Hepatocyte (in vitro differentiated cells): ENCODE measurements at regions not wholly inside any gene's neighbourhood (a gene's known extent, or its start where the extent isn't known, plus 50 kb on each side); places are given as distances from the start of the nearest gene placed in this dataset.

Experiments used
- DNase-seq: peaks from one replicate; pipeline ENCODE4 v3.0.0-alpha.2; 2016; ENCODE audit warnings: low spot score
- H2AFZ ChIP-seq: fragments of 200-600 bp; sonication (generic); 2 replicates; pipeline ENCODE4 v1.6.0; 2016; ENCODE audit warnings: antibody characterized with exemption, mild to moderate bottlenecking
- H3K27ac ChIP-seq: fragments of 200-600 bp; sonication (generic); 2 replicates; pipeline ENCODE4 v1.5.1; 2016; ENCODE audit warnings: mild to moderate bottlenecking
- H3K27me3 ChIP-seq: fragments of 200-600 bp; sonication (generic); 2 replicates; pipeline ENCODE4 v1.6.1; 2016
- H3K36me3 ChIP-seq: fragments of 200-600 bp; sonication (generic); replicated peaks from 2 replicates; pipeline ENCODE4 v1.5.1; 2016; ENCODE audit warnings: low read depth; ENCODE audit not compliant: insufficient read depth
- H3K4me1 ChIP-seq: fragments of 200-600 bp; sonication (generic); 2 replicates; pipeline ENCODE4 v1.5.1; 2016; ENCODE audit warnings: mild to moderate bottlenecking, moderate library complexity; ENCODE audit not compliant: insufficient read depth
- H3K4me2 ChIP-seq: fragments of 200-600 bp; sonication (generic); 2 replicates; pipeline ENCODE4 v1.6.0; 2016
- H3K4me3 ChIP-seq: fragments of 200-600 bp; sonication (generic); 2 replicates; pipeline ENCODE4 v1.5.1; 2016; ENCODE audit warnings: mild to moderate bottlenecking
- H3K79me2 ChIP-seq: fragments of 200-600 bp; sonication (generic); 2 replicates; pipeline ENCODE4 v1.6.0; 2017; ENCODE audit warnings: mild to moderate bottlenecking
- H3K9me2 ChIP-seq: fragments of 200-600 bp; sonication (generic); replicated peaks from 2 replicates; pipeline ENCODE4 v1.6.0; 2017; ENCODE audit warnings: mild to moderate bottlenecking; ENCODE audit not compliant: insufficient read depth
- H3K9me3 ChIP-seq: fragments of 200-600 bp; sonication (generic); 2 replicates; pipeline ENCODE4 v1.5.1; 2016; ENCODE audit warnings: low read depth, mild to moderate bottlenecking
- H4K20me1 ChIP-seq: fragments of 200-600 bp; sonication (generic); 2 replicates; pipeline ENCODE4 v1.6.0; 2016; ENCODE audit warnings: mild to moderate bottlenecking; ENCODE audit not compliant: insufficient read depth, poor library complexity, severe bottlenecking
- CTCF ChIP-seq: fragments of 200-600 bp; sonication (generic); IDR thresholded peaks from 2 replicates; pipeline ENCODE4 v1.5.1; 2016; ENCODE audit warnings: antibody characterized with exemption, mild to moderate bottlenecking; ENCODE audit not compliant: poor library complexity
- EZH2 ChIP-seq: fragments of 200-600 bp; sonication (generic); IDR thresholded peaks from 2 replicates; pipeline ENCODE4 v1.6.1; 2016; ENCODE audit warnings: antibody characterized with exemption, mild to moderate bottlenecking, borderline replicate concordance
- EZH2phosphoT487 ChIP-seq: fragments of 200-600 bp; sonication (generic); IDR thresholded peaks from one replicate; pipeline ENCODE4 v1.6.1; 2018; ENCODE audit warnings: antibody characterized with exemption, mild to moderate bottlenecking, low read depth, moderate library complexity; ENCODE audit not compliant: unreplicated experiment, severe bottlenecking
- WGBS: methylation state at CpG from one replicate; pipeline ENCODE4 v1.1.6; 2016; ENCODE audit warnings: low lambda C conversion rate; ENCODE audit errors: missing lambda C conversion rate; 5-methylcytosine and 5-hydroxymethylcytosine counted together

DNA sequence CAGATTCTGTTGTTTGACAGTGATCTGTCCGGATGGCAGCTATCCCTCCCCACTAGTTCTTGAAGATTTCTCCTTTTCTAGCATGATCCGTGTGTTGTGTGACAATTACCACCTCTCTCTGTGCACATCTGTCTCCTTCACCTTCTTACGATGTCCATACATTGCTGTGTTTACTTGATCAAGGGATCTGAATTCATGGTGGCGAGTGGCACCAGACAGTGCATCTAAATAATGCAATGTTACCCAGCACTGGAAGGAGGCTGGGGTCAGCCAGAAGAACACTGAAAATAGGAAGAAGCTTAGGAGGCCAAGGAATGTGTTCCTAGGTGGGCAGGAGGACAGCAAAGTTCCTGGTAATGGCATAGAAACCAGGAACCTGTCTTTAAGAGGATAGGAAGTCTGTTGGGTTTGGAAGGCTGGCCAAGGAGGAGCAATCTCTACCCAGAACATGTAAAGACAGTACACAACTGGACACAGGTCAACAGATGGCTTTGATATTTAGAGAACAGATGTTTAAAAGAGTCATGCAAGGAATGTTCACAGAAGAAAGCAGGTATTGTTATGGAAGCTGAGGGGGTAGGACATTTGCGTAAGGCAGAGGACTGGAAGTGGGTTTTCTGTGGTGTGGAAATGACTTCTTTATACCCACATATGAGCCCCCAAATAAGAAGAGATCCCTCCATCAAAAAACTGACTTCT is 126.4 kb downstream of the HRH4 start:
- 81% methylated on average over 5 of the region's 5 CpGs for WGBS
- Histone ChIP-seq H2AFZ (no peak overlapping the region), H3K36me3 (no peaks in the 10 kb centered on the region), H3K4me1 (no peaks in the 10 kb centered on the region), H3K79me2 (no peaks in the 10 kb centered on the region), H3K9me2 (no peaks in the 10 kb centered on the region), H3K27me3 (no peaks in the 10 kb centered on the region), H3K4me2 (no peak overlapping the region), H3K9me3 (no peaks in the 10 kb centered on the region), H3K27ac (no peak overlapping the region), H3K4me3 (no peak overlapping the region), H4K20me1 (no peaks in the 10 kb centered on the region)
- TF ChIP-seq EZH2phosphoT487 (no peak), CTCF (no peak), EZH2 (no peak)
- no peak for DNase-seq

DNA sequence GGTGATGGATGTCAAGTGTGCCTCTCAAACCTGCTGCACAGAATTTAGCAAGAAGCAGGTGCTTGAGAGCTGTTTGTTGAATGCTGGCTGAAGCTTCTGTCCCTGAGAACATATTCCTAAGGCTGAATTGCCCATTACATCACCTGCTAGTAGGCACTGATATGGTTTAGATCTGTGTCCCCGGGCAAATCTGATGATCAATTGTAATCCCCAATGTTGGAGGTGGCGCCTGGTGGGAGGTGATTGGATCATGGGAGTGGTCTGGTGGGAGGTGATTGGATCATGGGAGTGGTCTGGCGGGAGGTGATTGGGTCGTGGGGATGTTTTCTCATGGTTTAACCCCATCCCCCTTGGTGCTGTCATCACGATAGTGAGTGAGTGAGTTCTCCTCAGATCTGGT is 128.0 kb downstream of the HRH4 start:
- TF ChIP-seq CTCF (no peak), EZH2phosphoT487 (no peak), EZH2 (no peak)
- Histone ChIP-seq H3K36me3 (no peaks in the 10 kb centered on the region), H3K9me3 (no peaks in the 10 kb centered on the region), H2AFZ (no peak overlapping the region), H3K79me2 (no peaks in the 10 kb centered on the region), H3K4me1 (no peaks in the 10 kb centered on the region), H3K4me3 (no peak overlapping the region), H4K20me1 (no peaks in the 10 kb centered on the region), H3K27me3 (no peaks in the 10 kb centered on the region), H3K9me2 (no peaks in the 10 kb centered on the region), H3K4me2 (no peak overlapping the region), H3K27ac (no peak overlapping the region)
- WGBS, result 91% methylated on average over 5 of the region's 5 CpGs
- no peak for DNase-seq

DNA sequence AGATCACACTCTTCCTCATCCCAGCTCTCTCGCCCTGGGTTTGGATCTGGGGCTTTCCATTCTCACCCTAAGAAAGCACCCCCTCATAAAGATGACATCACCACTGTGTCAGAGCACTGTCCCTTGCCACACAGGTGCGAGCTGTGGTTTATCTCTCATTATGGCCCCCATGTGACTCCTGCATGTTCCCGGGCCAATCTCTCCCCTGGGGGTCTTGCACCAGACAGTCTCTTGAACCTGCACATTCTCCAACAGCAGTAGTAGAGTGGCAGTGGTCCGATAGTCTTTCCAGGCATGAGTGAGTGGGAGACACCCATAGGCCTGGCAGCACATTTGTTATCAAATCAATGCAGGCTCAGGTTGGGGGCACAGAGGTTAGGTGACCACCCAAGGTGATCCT is 130.5 kb downstream of the HRH4 start:
- 95% methylated on average over 4 of the region's 4 CpGs for WGBS

More for the DNA sequence above, 130.5 kb downstream of the HRH4 start:
- no peak overlapping the region for H2AFZ ChIP-seq
- no peaks in the 10 kb centered on the region for H3K9me3 ChIP-seq
- no peak overlapping the region for H3K27ac ChIP-seq
- H3K4me2 ChIP-seq, result no peak overlapping the region
- TF ChIP-seq CTCF (no peak), EZH2phosphoT487 (no peak), EZH2 (no peak)
- H3K36me3 ChIP-seq, result no peaks in the 10 kb centered on the region
- no peaks in the 10 kb centered on the region for H3K9me2 ChIP-seq
- DNase-seq, result no peak
- no peaks in the 10 kb centered on the region for H3K4me1 ChIP-seq
- H4K20me1 ChIP-seq, result no peaks in the 10 kb centered on the region
- no peaks in the 10 kb centered on the region for H3K79me2 ChIP-seq
- no peaks in the 10 kb centered on the region for H3K27me3 ChIP-seq
- no peak overlapping the region for H3K4me3 ChIP-seq
